Caki2 (cell line): ENCODE measurements at regions not wholly inside any gene's neighbourhood (a gene's known extent, or its start where the extent isn't known, plus 50 kb on each side); places are given as distances from the start of the nearest gene placed in this dataset.

Experiments used
- DNase-seq: peaks from one replicate; pipeline ENCODE4 v3.0.0-alpha.2; 2015; ENCODE audit warnings: low read depth
- in situ Hi-C: cut with HindIII; loops from 2 replicates; pipeline ENCODE4 v1.10.0; 2016; ENCODE audit warnings: low sequenced_read_pairs, low pct_unique_long_range_greater_than_20kb, mixed read lengths

DNA sequence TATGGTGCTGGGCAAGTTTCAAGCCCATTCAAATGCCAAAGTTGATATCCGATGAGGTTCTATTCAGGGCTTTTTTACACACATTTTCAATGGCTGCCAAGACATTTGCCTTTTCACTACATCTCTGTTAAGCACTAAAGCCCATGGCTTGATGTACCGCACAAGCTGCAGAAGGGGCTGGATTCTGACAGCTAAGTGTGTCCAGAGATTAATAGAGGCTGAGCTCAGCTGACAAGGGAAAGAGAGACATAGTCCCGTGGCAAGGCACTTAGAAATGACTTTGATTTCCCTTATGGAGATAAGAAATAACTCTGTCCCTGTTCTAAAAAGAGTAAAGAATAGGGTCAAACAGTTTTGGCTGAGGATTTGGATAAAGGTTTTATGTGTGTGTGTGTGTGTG, 198.6 kb downstream of the DMRT2 start:
- DNase-seq = no peak
- in situ Hi-C loops = no loop called here

- no peak for DNase-seq
- in situ Hi-C loops = no loop called here
These were observed 203.2 kb downstream of the DMRT2 start for GRCh38 chr9:1253064-1253979.

DNA sequence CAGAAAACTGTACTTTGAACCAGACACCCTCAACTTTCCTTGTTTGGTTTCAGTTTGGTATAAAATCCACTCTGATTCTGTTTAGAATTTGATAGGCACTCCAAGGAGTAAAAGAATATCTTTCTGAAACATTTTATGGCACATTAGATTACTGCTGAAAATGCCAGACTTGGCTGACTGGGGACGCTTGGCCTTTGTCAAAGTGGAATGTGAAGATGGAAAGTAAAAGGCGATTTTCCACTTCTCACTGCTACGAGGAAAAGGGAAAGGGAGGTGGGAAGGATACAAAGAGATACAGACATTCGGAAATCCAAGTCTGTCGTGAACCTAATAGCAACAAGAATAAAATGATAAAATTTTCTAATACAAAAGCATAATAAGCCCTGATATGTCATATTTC, 203.9 kb downstream of the DMRT2 start:
- DNase-seq = no peak

GRCh38 chr9:1256178-1256577, 206.0 kb downstream of the DMRT2 start:
- in situ Hi-C loops = no loop called here
- DNase-seq = no peak

More for the DNA sequence above, 203.9 kb downstream of the DMRT2 start:
- in situ Hi-C loops = no loop called here

- DNase-seq = no peak
- in situ Hi-C loops = no loop called here
These were observed 211.1 kb downstream of the DMRT2 start for GRCh38 chr9:1261266-1261665.

- DNase-seq = no peak
- in situ Hi-C loops = no loop called here
These were observed 212.0 kb downstream of the DMRT2 start for GRCh38 chr9:1261879-1262766.

DNA sequence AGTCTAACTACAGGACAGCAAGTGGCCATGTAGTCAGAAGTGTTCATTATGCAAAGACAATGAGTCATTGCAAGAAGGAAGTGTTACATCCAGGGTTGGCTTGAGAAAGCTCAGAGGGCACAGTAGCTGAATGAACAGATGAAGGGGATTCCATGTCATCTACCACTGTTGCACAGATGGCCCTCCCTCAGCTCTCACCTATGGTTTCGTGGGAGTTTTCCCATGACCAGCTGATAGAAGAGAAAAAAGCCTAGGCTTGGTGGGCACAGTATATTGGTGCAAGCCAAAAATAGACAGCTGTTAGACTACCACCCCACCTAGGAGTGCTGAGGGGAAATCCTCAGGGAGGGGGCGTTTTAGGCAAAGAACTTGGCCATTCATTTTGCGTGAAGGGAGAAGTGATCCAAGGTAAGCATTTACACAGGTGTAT, 217.0 kb downstream of the DMRT2 start:
- no peak for DNase-seq
- in situ Hi-C loops = no loop called here

DNA sequence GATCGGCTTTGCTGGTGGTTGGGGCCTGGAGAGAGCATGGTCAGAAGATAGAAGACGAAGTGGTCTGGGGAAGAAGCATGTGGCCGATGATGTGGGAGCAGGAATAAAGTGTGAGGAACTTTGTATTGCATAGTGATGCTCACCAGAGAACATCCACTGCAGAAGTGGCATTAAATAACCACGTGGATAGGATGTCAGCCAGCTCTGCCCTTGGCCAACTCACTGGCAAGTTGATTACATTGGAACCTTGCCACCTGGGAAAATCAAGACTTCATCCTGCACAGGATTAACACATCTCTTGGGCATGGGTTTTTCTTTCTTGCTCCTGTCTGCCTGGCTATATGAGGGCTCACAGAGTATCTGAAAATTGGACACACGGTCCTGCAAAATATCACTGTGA, 217.4 kb downstream of the DMRT2 start:
- in situ Hi-C loops = no loop called here
- no peak for DNase-seq

- in situ Hi-C loops = no loop called here
- no peak for DNase-seq
These were observed 219.6 kb downstream of the DMRT2 start for GRCh38 chr9:1269533-1270315.

DNA sequence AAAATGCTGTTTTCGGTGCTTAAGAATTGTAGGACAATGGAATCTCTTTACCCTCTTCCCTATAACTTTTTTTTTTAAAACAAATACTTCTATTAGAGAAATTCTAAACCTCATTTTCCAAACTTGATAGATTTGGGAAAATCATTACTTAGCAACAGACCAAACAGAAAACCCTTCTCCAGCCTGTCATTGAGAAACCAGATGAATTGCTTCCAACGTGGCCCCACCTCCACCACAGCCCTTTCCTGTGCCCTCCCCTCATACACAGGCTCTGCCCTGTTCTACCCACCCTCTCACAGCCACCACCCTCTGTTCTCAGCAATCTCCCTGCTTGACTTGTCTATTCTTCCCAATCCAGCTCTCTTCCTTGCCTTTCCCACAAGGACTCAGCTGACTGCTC, 221.2 kb downstream of the DMRT2 start:
- DNase-seq = no peak
- in situ Hi-C loops = no loop called here

DNA sequence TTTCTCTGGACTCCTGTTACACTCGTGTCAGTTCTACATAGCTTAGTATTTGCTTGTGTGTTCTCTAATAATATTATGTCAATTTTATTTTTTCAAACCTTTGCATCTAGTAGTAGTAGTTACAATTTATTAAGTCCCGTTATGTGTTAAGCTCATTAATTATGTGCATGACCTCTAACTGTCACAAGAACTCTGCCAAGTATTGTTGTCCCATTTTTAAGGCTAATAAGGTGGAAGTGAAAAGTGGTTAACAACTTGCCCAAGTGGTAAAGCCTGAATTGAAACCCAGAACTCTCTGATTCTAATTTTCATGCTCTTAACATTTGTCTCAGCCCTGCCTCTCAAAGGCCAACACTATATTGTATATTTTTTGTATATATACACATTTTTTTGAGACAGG, 221.6 kb downstream of the DMRT2 start:
- in situ Hi-C loops = no loop called here
- no peak for DNase-seq

- DNase-seq = no peak
- in situ Hi-C loops = no loop called here
These were observed 222.3 kb downstream of the DMRT2 start for GRCh38 chr9:1272488-1272887.

- in situ Hi-C loops = no loop called here
- no peak for DNase-seq
These were observed 223.7 kb downstream of the DMRT2 start for GRCh38 chr9:1273859-1274258.

- no peak for DNase-seq
- in situ Hi-C loops = no loop called here
These were observed 224.2 kb downstream of the DMRT2 start for GRCh38 chr9:1274334-1274733.

DNA sequence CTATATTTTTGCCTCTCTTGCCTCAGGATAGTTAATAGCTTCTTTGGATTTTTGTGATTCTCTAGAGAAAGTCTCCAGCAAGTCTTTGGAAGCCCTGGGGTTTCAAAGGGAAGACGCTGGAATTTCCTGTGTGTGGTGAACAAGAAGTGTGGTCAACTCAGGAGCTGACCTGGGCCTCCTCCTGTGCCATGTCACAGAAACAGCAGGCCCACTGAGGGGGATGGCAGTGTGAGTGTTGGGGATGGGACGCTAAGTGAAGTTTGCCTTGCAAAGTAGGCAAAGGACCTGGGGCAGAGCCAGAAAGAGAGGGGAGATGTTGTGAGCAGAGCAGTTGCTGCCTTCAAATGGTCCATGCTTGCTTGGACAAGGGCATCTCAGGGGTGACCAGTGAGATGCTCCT, 226.3 kb downstream of the DMRT2 start:
- in situ Hi-C loops = no loop called here

GRCh38 chr9:1284727-1285126, 234.6 kb downstream of the DMRT2 start:
- in situ Hi-C loops = no loop called here
- no peak for DNase-seq

More for the DNA sequence above, 226.3 kb downstream of the DMRT2 start:
- DNase-seq = no peak

DNA sequence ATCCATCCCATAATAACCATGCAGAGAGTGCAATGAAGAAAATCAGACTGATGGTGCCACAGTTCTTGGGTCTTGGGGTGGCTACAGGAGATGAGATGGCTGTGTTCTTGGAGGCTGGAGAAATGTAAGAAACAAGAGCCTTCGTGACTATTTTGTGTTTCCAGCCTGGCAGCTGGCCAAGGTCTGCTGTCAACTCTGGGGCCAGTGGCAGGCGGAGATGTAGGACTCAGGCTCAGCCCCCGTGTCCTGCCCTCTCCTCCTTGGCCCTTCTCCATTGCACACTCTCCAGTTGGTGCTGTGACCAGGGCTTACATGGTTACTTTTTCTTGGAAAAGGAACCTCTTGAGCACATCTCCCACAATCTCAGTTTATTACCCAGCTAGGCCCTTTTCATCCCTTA, 235.4 kb downstream of the DMRT2 start:
- no peak for DNase-seq
- in situ Hi-C loops = no loop called here

DNA sequence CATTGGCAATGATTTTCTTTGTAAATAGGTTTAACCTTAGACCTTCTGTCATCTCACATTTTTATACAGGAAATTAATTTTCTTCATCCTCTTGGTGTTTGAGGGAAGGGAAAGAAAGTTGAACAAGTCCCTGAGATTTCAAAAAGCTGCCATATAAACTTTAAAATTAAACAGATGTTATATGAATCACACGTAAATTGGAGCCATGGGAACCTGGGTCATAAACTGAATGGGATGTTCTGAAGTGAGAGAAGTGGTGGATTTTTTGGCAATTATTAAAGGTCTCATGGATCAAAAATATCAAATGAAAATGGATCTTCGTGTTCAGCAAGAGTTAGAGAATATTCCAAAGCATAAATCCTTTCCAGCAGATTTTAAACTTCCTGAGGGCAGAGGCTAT, 242.2 kb downstream of the DMRT2 start:
- in situ Hi-C loops = no loop called here
- DNase-seq = no peak
